HG02973 (cell line): ENCODE measurements at regions not wholly inside any gene's neighbourhood (a gene's known extent, or its start where the extent isn't known, plus 50 kb on each side); places are given as distances from the start of the nearest gene placed in this dataset.
"Not testable (repeated sequence)": the region's sequence is repeated elsewhere in the genome, so short reads cannot be mapped to it uniquely, and the experiment has no call there.

Experiments
- ATAC-seq: cut with Tn5 transposase; IDR thresholded peaks from one replicate; pipeline ENCODE4 v1.9.1; 2021; ENCODE audit warnings: moderate library complexity; ENCODE audit not compliant: unreplicated experiment

DNA sequence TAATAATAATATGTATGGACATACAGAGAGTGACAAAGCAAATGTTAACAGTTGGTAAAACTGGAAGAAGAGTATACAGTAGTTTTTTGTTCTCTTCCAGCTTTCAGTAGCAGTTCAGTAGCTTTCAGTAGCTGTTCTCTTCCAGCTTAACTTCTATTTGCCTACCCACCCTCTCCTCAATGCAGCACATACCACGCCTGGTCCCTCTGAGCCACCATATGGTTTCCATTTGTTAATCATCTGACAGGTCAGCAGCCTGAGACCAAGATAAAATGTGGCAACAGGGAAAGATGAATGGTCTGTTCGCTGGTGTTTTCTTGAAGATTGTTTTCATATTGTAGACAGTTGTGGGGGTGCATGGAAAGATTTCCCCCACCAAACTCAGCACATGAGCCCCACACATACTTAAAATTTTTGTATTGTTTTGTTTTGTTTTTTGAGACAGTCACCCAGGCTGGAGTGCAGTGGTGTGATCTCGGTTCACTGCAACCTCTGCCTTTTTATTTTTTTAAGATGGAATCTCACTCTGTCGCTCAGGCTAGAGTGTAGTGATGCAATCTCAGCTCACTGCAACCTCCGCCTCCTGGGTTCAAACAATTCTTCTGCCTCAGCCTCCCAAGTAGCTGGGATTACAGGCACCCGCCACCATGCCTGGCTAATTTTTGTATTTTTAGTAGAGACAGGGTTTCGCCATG, 56.8 kb downstream of the ATP6V0E2 start:
- not testable (repeated sequence) for ATAC-seq

DNA sequence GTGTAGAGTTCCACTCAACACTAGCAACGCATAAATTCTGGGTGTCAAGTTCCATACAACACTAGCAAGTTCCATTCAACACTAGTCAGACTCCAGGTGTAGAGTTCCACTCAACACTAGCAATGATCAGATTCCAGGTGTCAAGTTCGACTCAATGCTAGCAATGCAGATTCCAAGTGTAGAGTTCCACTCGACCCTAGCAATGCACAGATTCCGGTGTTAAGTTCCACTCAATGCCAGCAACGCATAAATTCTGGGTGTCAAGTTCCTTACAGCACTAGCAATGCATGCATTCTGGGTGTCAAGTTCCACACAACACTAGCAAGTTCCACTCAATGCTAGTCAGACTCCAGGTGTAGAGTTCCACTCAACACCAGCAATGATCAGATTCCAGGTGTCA, 60.0 kb downstream of the ATP6V0E2 start:
- ATAC-seq = not testable (repeated sequence)

DNA sequence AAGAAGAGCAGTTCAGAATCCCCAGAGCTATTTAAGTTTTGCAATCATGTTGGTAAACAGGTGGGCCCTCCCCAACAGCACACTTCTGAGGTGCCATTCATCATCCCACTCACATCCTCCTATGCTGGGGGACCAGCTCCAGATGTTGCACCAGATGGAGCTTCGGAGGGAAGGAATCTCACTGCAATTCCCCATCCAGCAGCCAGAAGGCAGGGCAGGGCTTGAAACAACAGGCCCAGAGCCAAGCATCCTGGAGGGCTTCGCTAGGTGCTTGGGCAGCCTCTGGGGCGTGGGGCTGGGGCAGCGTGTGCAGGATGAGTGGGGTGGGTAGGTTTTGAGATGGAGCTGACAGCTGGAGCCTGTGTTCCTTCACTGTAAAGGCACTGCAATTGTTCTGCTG, 73.6 kb downstream of the ATP6V0E2 start:
- not testable (repeated sequence) for ATAC-seq

DNA sequence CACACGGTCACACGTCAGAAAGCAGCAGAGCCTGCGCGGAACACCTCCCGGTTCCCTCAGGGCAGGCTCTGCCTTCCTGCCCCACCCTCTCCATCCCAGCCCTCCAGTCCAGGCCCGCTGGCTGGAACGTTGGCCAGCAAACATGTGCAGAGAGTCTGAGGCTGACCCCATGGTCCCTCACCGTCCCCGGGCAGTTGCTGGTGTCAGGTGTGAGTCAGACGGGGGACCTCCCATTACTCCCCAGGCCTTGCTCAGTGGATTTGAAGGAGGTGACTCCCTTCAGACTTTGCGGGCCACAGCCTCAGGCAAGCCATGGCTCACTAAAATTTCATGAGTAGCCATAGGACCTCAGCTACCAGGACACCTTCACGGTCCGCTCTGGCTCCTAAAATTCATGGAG, 74.7 kb downstream of the ATP6V0E2 start:
- not testable (repeated sequence) for ATAC-seq

DNA sequence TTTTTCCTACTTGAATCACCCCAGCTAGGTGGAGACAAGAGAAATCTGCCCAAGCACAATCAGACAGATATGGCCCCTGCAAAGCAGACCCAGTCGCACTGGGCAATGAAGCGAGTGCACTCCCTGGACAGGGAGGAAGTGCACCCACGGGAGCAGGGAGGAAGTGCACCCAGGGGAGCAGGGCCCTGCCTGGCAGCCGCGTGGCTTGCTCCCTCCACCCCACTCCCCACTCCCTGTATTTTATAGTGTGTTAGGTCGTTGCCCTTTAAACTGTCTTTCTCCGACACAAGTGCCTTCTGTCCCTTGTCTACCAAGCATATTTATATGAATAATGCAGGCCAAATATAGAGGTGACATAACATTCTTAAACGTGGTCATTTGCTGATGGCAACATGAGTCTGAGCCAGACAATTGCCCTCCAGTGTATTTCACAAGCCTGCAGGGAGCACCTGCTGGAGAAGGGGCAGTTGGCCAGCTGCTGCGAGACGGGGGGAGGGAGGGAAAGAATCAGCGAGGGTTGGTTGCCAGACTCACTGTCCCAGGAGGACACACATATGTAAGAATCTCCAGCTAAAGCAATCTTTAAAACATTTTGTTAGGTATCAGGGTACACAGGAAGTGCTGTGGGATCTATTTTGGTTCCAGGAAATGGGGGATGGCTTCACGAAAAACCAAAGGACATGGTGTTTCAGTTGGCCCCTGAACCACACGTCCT, 76.3 kb downstream of the ATP6V0E2 start:
- not testable (repeated sequence) for ATAC-seq

DNA sequence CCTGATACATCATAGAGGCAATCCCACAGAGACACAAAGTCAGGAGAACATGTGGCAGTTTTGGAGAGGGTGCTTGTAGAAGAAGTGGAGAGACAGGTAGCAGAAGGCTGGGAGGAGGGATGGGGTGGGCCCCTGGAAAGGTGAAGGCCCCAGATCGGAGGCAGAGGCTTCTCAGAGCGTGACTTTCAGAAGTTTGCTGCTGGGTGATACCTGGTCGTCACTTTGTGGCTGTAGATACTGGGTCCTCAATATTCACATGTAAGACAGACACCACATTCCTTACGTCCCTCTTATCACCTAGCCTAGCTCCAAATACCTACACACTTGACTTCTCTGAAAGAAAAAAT, 76.8 kb downstream of the ATP6V0E2 start:
- ATAC-seq = not testable (repeated sequence)

DNA sequence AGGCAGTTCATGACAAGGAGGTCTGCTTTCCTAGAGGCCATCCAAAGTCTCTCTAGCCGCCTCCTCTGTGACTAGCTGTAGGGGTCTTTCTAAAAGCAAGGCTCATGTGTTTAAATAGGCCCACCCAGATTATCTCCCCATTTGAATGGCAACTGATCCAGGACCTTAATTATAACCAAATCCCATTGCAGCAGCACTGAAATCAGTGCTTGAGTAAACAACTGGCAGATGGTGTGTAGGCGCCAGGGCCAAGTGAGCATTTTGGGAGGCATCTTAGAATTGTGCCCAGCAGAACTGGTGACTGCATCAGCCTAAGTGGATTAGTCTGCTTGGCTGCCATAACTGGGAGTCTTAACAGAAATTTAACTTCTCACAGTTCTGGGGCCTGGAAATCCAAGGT, 77.8 kb downstream of the ATP6V0E2 start:
- not testable (repeated sequence) for ATAC-seq

DNA sequence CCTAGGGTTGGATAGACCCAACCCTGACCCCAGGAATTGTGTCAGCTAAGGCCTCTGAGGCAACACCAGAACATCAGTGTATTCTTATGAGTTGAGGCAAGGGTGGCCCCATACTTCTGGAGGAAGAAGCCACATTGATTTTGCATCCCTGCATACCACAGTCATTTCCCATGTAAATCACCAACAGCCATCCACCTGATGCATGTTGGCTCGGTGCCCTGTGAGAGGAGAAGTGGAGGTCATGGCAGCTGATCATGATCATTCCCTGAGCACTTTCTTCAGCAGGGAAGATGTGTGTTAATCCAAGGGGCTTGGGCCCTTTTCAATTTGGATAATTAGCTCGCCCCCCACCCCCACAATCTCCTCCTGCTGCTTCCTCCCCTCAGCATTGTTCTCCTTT, 85.1 kb downstream of the ATP6V0E2 start:
- ATAC-seq = not testable (repeated sequence)

DNA sequence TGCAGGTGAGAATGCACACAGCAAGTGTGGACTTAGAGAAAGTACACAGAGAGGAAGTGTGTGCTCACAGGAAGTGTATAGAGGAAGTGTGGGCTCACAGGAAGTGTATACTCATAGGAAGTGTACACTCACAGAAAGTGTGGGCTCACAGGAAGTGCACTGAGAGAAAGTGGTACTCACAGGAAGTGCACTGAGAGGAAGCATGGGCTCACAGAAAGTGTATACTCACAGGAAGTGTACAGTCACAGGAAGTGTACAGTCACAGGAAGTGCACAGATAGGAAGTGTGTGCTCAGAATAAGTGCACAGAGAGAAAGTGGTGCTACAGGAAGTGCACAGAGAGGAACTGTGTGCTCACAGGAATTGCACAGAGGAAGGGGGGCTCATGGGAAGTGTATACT, 87.1 kb downstream of the ATP6V0E2 start:
- not testable (repeated sequence) for ATAC-seq

DNA sequence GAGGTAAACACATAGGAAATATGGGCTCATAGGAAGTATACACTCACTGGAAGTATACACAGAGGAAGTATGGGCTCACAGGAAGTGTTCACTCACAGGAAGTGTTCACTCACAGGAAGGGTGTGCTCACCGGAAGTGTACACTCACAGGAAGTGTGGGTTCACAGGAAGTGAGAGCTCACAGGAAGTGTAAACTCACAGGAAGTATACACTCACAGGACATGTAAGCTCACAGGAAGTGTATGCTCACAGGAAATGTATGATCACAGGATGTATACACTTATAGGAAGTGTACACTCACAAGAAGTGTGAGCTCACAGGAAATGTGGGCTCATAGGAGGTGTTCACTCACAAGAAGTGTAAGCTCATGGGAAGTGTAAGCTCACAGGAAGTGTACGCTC, 88.1 kb downstream of the ATP6V0E2 start:
- not testable (repeated sequence) for ATAC-seq

DNA sequence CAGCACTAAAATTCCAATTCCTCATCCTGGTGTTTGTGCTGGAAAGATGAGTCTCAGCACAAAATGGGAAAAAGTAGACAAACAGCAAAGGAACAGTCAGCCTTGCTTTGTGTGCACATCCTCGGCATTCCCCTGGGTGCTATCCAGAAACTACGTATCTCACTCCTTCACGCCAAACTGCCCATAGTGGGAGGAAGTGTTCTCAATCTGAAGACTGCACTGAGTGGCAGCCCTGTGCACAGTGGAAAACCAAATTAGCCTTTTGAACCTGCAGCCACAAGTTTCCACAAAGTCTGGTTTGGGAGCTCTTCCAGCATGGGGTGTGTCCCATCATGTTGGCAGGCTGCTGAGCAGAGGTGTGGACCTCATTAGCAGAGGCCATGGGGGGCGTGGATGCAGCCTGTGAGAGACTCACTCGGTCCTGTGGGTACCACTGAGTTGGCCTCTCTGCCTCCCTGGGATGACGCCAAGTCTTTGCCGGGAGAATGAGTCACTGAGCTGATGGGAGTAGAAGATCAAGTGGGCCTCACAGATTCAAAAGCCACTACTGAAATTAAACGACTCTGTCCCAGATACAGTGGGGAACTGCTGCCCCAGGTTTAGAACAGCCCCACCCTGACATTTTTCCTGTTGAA, 89.0 kb downstream of the ATP6V0E2 start:
- ATAC-seq = not testable (repeated sequence)

DNA sequence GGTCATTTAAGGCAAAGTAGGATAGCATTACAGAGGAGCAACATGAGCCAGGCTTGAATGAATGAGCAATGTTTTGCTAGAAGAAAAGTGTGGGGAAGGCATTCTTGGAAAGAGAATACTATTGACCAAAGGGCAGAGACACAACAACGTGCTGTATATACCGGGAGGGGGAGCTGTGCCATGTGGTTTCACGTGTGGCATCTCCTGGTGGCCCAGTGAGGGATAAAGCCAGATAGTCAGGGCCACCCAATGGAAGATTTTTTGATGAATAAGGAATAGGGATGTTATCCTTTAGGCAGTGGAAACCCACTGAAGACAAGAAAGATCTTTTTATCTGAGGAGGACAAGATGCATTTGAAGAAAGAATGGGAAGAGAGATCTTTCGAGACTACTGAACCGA, 90.2 kb downstream of the ATP6V0E2 start:
- ATAC-seq = not testable (repeated sequence)

DNA sequence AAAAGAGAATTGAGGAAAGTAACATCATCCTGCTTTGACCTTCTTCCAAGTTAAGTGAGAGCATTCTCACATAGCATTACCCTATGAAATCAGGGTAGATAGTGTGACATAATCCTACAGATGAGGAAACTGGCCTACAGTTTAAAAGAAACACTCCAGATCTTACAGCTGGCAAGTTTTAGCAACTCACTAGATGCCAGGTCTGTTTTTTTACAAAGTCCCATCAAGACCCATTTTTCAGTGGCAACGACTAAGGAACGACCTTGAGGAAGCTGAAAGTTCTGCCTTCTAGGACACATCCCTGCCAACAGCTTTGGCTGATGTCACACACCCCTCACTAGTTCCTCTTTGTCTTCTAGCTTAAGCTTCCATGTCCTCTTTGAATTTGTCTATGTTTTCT, 92.7 kb downstream of the ATP6V0E2 start:
- ATAC-seq = not testable (repeated sequence)

DNA sequence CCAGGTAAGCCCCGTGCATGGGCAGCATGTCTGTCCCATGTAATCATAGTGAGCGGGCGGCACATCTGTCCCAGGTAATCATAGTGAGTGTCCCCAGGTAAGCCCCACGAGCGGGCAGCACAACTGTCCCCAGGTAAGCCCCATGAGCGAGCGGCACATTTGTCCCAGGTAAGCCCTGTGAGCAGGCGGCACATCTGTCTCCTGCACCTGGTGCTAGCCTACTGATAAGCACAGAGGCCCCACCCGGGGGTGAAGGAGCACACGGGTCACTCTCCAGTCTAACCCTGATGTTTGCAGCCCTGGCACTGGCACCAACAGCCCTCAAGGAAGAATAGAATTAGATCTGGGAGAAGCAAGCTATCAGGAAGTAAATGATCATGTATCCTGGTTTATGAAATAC, 99.2 kb downstream of the ATP6V0E2 start:
- not testable (repeated sequence) for ATAC-seq

DNA sequence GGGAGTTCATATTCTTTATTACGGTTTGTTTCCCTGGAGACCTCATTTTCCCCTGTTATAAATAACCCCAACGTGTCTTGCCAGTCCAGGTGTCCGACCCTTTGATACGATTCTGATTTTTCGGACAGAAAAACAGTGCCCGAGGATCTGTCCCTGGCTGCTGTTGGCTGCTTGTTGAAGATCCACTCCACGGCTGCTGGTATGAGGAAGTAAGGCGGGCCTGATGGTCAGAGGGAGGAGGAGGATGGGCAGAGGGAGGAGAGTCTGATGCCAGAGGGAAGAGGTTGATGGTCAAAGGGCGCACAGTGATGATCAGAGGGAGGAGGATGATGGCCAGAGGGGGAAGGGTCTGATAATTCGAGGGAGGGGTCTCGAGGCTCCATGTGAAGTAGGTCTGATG, 99.9 kb downstream of the ATP6V0E2 start:
- ATAC-seq = not testable (repeated sequence)

DNA sequence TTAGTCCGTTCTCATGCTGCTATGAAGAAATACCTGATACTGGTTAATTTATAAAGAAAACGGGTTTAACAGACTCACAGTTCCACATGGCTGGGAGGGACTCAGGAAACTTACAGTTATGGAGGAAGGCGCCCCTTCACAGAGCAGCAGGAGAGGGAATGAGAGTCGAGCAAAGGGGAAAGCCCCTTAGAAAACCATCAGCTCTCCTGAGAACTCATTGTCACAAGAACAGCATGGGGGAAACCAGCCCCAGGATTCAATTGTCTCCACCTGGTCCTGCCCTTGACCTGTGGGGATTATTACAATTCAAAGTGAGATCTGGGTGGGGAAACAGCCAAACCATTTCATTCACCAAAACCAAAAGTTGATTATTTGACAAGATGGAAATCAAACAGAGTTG, 101.8 kb downstream of the ATP6V0E2 start:
- ATAC-seq = not testable (repeated sequence)

DNA sequence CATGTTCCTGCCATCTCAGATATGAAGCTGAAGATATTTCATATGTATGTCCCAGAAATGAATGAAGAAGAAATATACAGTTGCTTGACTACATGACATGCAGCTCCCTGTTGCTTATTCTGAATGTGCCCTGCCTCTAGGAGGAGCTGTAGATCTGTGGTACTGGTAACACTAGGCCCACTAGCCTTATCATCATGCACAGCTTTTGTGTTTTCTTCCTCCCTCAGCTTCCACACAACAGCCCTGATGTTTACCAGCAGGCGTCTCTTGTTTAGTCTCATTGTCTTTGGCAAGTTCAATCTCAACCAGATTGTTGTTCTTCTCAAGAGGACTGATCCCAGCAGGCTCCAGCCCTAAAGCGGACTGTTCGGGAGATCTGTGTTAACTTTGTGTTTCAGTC, 104.8 kb downstream of the ATP6V0E2 start:
- ATAC-seq = not testable (repeated sequence)

DNA sequence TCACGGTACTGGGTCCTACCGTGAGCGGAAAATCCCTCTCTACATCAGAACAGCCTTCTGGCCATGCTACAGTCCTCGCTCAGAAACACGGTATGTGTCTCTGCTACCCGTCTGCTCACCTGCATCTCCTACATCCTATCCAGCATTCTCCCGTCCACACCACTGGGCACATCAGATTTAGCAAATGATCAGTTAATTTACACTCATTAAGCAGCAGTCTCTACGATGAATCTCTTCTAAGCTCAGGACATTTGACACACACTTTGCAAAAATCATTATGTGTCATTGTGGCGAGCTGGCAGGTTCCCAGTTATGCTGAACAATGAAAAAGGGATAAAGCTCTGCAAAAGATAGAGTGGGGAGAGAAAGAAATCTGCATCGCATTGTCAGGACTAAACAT, 105.2 kb downstream of the ATP6V0E2 start:
- ATAC-seq = not testable (repeated sequence)

DNA sequence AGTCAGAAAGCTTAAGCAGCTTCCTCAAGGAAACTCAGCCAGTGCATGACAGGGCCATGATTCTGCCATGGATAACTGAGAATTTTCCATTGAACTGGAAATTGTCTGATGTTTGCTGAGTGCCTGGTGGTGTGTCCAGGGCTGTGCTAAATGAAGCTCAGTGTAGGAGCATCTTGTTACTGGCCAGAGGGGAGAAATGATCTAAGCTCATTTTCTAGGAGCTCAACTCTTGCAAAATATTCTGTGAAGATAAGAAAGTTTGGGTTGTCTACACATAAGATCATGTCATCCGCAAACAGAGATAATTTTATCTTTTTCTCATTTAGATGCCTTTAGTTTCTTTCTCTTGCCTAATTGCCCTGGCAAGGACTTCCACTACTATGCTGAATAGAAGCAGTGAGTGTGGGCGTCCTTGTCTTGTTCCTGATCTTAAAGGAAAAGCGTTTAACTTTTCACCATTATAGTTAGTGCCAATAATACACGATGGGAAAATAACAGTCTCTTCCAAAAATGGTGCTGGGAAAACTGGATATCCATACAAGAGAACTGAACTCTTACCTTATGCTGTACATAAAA, 108.9 kb downstream of the ATP6V0E2 start:
- ATAC-seq = not testable (repeated sequence)

DNA sequence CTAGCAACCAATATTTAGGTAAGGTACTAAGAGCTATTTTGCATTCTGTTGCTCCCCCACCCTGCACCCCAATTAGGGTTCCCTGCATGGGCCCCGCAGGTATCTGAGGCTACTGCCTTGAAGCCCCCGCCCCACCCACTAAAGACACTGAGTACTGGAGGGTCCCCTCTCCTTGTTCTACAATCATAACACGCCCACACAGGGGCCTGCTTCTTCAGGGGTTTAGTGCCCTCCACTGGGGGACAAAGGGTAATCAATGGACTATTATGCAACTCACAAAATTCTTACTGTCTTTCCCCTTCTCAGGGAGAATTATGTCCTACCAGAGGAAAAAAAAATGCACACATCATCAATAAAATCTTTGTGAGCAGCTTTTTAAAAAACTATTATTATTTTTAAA, 113.1 kb downstream of the ATP6V0E2 start:
- ATAC-seq = not testable (repeated sequence)

DNA sequence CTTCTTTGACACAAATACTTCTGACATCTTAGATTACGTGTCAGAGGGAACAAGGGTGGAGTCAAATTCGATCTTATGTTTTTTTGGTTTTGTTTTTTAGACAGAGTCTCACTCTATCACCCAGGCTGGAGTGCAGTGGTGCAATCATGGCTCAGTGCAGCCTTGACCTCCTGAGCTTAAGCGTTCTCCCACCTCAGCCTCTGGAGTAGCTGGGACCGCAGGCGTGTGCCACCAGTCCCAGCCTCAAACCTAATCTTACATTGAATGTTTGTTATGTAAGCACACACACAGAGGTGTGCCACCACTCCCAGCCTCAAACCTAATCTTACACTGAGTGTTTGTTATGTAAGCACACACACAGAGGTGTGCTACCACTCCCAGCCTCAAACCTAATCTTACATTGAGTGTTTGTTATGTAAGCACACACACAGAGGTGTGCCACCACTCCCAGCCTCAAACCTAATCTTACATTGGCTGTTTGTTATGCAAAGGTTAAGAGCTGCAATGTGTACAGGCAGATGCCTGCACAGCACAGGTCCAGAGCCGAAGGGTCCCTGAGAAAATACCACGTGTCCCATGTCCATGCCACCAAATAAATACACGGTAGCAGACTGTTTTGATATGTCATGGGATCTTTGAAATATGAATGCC, 118.0 kb downstream of the ATP6V0E2 start:
- not testable (repeated sequence) for ATAC-seq
